ENCODE measurements at regions not wholly inside any gene's neighbourhood (a gene's known extent, or its start where the extent isn't known, plus 50 kb on each side); places are given as distances from the start of the nearest gene placed in this dataset.
"Not testable (repeated sequence)": the region's sequence is repeated elsewhere in the genome, so short reads cannot be mapped to it uniquely, and the experiment has no call there.

DNA sequence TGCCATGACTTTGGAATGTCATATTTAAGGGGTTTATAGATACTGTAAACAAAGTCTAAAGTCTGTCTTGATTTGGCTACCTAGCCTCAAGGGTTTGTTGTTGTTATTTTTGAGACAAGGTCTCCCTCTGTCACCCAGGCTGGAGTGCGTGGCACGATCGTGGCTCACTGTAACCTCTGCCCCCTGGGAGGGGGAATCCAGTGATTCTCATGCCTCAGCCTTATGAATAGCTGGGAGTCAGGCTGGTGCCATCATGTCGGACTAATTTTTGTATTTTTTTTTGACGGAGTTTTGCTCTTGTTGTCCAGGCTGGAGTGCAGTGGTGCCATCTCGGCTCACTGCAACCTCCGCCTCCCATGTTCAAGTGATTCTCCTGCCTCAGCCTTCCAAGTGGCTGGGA lies 82.2 kb upstream of the RHOU start:
- H2AK5ac ChIP-seq (ENCODE audit: low read length); H3K79me2 ChIP-seq (ENCODE audit: control insufficient read depth, insufficient read depth, low read length, poor library complexity); H3K9ac ChIP-seq (ENCODE audit: low read length); H3K4me2 ChIP-seq (ENCODE audit: low read length); H2BK120ac ChIP-seq (ENCODE audit: insufficient read depth, low read length, poor library complexity); H2BK12ac ChIP-seq (ENCODE audit: low read length); H4K91ac ChIP-seq (ENCODE audit: low read depth, low read length); H3K23ac ChIP-seq (ENCODE audit: low read length); H2AFZ ChIP-seq (ENCODE audit: insufficient read depth, low read length, poor library complexity); H2BK5ac ChIP-seq (ENCODE audit: low read depth, low read length, poor library complexity); H3K4me3 ChIP-seq (ENCODE audit: low read depth, low read length); H3K9me3 ChIP-seq (ENCODE audit: insufficient read depth, low read depth, low read length); H3K27ac ChIP-seq (ENCODE audit: low read depth, low read length); DNase-seq; H3K27me3 ChIP-seq (ENCODE audit: insufficient read depth, low read length); H4K8ac ChIP-seq (ENCODE audit: low read depth, low read length); H3K4me1 ChIP-seq (ENCODE audit: control insufficient read depth in 1 of 2, insufficient read depth in 2 of 2, low read length in 2 of 2); H3K14ac ChIP-seq (ENCODE audit: low read length); H3K18ac ChIP-seq (ENCODE audit: low read length); H3K4ac ChIP-seq (ENCODE audit: low read depth, low read length); H3K36me3 ChIP-seq (ENCODE audit: control insufficient read depth in 1 of 2, insufficient read depth in 2 of 2, low read length in 2 of 2); H3K79me1 ChIP-seq (ENCODE audit: low read length); H4K12ac ChIP-seq (ENCODE audit: low read depth, low read length): not testable (repeated sequence)
- WGBS (ENCODE audit: extremely low coverage, insufficient coverage, insufficient read length) = no CpG with 5 or more reads among the region's 7 CpGs

- no peaks in the 10 kb centered on the region for H3K36me3 ChIP-seq (ENCODE audit: control insufficient read depth in 1 of 2, insufficient read depth in 2 of 2, low read length in 2 of 2)
- H2BK5ac ChIP-seq (ENCODE audit: low read depth, low read length, poor library complexity) = no peak overlapping the region
- no peak overlapping the region for H2AFZ ChIP-seq (ENCODE audit: insufficient read depth, low read length, poor library complexity)
- H3K4me3 ChIP-seq (ENCODE audit: low read depth, low read length) = no peak overlapping the region
- no peak overlapping the region for H4K91ac ChIP-seq (ENCODE audit: low read depth, low read length)
- H4K12ac ChIP-seq (ENCODE audit: low read depth, low read length) = no peak overlapping the region
- H3K9ac ChIP-seq (ENCODE audit: low read length) = no peak overlapping the region
- H3K23ac ChIP-seq (ENCODE audit: low read length) = no peak overlapping the region
- H2AK5ac ChIP-seq (ENCODE audit: low read length) = no peak overlapping the region
- no peak overlapping the region for H3K18ac ChIP-seq (ENCODE audit: low read length)
- H3K4me1 ChIP-seq (ENCODE audit: control insufficient read depth in 1 of 2, insufficient read depth in 2 of 2, low read length in 2 of 2) = peaks cover 0 to 1% of the 10 kb centered on the region in 2 experiments
- H3K14ac ChIP-seq (ENCODE audit: low read length) = no peak overlapping the region
- H3K4me2 ChIP-seq (ENCODE audit: low read length) = no peak overlapping the region
- no peaks in the 10 kb centered on the region for H3K9me3 ChIP-seq (ENCODE audit: insufficient read depth, low read depth, low read length)
- H3K79me1 ChIP-seq (ENCODE audit: low read length) = no peaks in the 10 kb centered on the region
- no peak overlapping the region for H3K4ac ChIP-seq (ENCODE audit: low read depth, low read length)
- H4K8ac ChIP-seq (ENCODE audit: low read depth, low read length) = no peak overlapping the region
- no peak overlapping the region for H2BK12ac ChIP-seq (ENCODE audit: low read length)
- H2BK120ac ChIP-seq (ENCODE audit: insufficient read depth, low read length, poor library complexity) = no peak overlapping the region
- DNase-seq = no peak
- H3K27ac ChIP-seq (ENCODE audit: low read depth, low read length) = no peak overlapping the region
- no peaks in the 10 kb centered on the region for H3K79me2 ChIP-seq (ENCODE audit: control insufficient read depth, insufficient read depth, low read length, poor library complexity)
- peaks cover 5% of the 10 kb centered on the region for H3K27me3 ChIP-seq (ENCODE audit: insufficient read depth, low read length)
- no CpG with 5 or more reads among the region's 1 CpG for WGBS (ENCODE audit: extremely low coverage, insufficient coverage, insufficient read length)
Measured at GRCh38 chr1:228653748-228654147, 81.5 kb upstream of the RHOU start.

DNA sequence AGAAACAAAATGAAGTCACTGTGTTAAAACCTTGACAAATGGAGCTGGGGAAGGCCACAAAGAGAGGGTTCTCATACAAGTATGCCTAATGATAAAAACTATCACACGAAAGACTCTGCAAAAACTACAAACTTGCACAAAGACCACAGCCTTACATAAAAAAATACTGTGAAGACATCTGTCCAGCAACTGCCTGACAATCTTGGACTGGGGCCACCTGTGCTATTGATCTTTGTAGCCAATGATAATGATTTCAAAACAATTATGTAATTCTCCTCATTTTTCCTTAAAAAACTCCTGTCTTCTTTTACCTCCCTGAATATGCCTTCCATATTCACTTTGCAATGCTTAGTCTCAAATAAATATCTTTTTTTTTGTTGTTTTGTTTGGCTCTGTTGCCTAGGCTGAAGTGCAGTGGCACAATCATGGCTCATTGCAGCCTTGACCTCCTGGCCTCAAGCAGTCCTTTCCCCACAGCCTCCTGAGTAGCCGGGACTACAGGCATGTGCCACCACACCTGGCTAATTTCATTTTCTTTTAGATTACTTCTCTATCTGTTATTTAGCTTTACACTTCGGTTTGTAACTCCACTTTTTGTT lies 79.4 kb upstream of the RHOU start:
- Histone ChIP-seq H3K4ac (ENCODE audit: low read depth, low read length) (no peak overlapping the region), H4K91ac (ENCODE audit: low read depth, low read length) (no peak overlapping the region), H3K27me3 (ENCODE audit: insufficient read depth, low read length) (no peaks in the 10 kb centered on the region), H4K8ac (ENCODE audit: low read depth, low read length) (no peak overlapping the region), H3K4me2 (ENCODE audit: low read length) (no peak overlapping the region), H3K79me1 (ENCODE audit: low read length) (no peaks in the 10 kb centered on the region), H3K23ac (ENCODE audit: low read length) (no peak overlapping the region), H2AK5ac (ENCODE audit: low read length) (no peak overlapping the region), H3K4me1 (ENCODE audit: control insufficient read depth in 1 of 2, insufficient read depth in 2 of 2, low read length in 2 of 2) (no peaks in the 10 kb centered on the region), H2BK12ac (ENCODE audit: low read length) (no peak overlapping the region), H3K36me3 (ENCODE audit: control insufficient read depth in 1 of 2, insufficient read depth in 2 of 2, low read length in 2 of 2) (no peaks in the 10 kb centered on the region), H3K79me2 (ENCODE audit: control insufficient read depth, insufficient read depth, low read length, poor library complexity) (no peaks in the 10 kb centered on the region), H2AFZ (ENCODE audit: insufficient read depth, low read length, poor library complexity) (no peak overlapping the region), H4K12ac (ENCODE audit: low read depth, low read length) (no peak overlapping the region), H3K14ac (ENCODE audit: low read length) (no peak overlapping the region), H3K18ac (ENCODE audit: low read length) (no peak overlapping the region), H3K9ac (ENCODE audit: low read length) (no peak overlapping the region), H3K4me3 (ENCODE audit: low read depth, low read length) (no peak overlapping the region), H3K9me3 (ENCODE audit: insufficient read depth, low read depth, low read length) (no peaks in the 10 kb centered on the region), H3K27ac (ENCODE audit: low read depth, low read length) (no peak overlapping the region), H2BK120ac (ENCODE audit: insufficient read depth, low read length, poor library complexity) (no peak overlapping the region), H2BK5ac (ENCODE audit: low read depth, low read length, poor library complexity) (no peak overlapping the region)
- DNase-seq = no peak
- WGBS (ENCODE audit: extremely low coverage, insufficient coverage, insufficient read length) = 100% methylated on average over 1 of the region's 3 CpGs

DNA sequence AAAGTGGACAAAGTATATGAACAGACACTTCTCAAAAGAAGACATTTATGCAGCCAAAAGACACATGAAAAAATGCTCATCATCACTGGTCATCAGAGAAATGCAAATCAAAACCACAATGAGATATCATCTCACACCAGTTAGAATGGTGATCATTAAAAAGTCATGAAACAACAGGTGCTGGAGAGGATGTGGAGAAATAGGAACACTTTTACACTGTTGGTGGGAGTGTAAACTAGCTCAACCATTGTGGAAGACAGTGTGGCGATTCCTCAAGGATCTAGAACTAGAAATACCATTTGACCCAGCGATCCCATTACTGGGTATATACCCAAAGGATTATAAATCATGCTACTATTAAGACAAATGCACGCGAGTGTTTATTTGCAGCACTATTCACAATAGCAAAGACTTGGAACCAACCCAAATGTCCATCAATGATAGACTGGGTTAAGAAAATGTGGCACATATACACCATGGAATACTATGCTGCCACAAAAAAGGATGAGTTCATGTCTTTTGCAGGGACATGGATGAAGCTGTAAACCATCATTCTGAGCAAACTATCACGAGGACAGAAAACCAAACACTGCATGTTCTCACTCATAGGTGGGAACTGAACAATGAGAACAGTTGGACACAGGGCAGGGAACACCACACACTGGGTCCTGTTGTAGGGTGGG lies 73.1 kb upstream of the RHOU start:
- H4K8ac ChIP-seq (ENCODE audit: low read depth, low read length); H3K9ac ChIP-seq (ENCODE audit: low read length); H3K4me3 ChIP-seq (ENCODE audit: low read depth, low read length); H3K4ac ChIP-seq (ENCODE audit: low read depth, low read length); H3K18ac ChIP-seq (ENCODE audit: low read length); H3K14ac ChIP-seq (ENCODE audit: low read length); H3K4me2 ChIP-seq (ENCODE audit: low read length); H3K9me3 ChIP-seq (ENCODE audit: insufficient read depth, low read depth, low read length); H2BK12ac ChIP-seq (ENCODE audit: low read length); H4K12ac ChIP-seq (ENCODE audit: low read depth, low read length); H3K23ac ChIP-seq (ENCODE audit: low read length); H2BK120ac ChIP-seq (ENCODE audit: insufficient read depth, low read length, poor library complexity); H2BK5ac ChIP-seq (ENCODE audit: low read depth, low read length, poor library complexity); H3K27ac ChIP-seq (ENCODE audit: low read depth, low read length); H3K79me2 ChIP-seq (ENCODE audit: control insufficient read depth, insufficient read depth, low read length, poor library complexity); DNase-seq; H2AK5ac ChIP-seq (ENCODE audit: low read length); H3K27me3 ChIP-seq (ENCODE audit: insufficient read depth, low read length); H3K79me1 ChIP-seq (ENCODE audit: low read length); H4K91ac ChIP-seq (ENCODE audit: low read depth, low read length); H3K36me3 ChIP-seq (ENCODE audit: control insufficient read depth in 1 of 2, insufficient read depth in 2 of 2, low read length in 2 of 2); H3K4me1 ChIP-seq (ENCODE audit: control insufficient read depth in 1 of 2, insufficient read depth in 2 of 2, low read length in 2 of 2); H2AFZ ChIP-seq (ENCODE audit: insufficient read depth, low read length, poor library complexity): not testable (repeated sequence)
- no CpG with 5 or more reads among the region's 5 CpGs for WGBS (ENCODE audit: extremely low coverage, insufficient coverage, insufficient read length)

Data from trophoblast cell (in vitro differentiated cells and primary cell).